ENCODE measurements at regions not wholly inside any gene's neighbourhood (a gene's known extent, or its start where the extent isn't known, plus 50 kb on each side); places are given as distances from the start of the nearest gene placed in this dataset.

GRCh38 chr1:70509996-70510876 lies 99.2 kb downstream of the CTH start:
- Histone ChIP-seq H3K36me3 (no peaks in the 10 kb centered on the region), H3K27ac (no peak overlapping the region), H3K4me3 (no peak overlapping the region), H3K9me3 (no peaks in the 10 kb centered on the region), H3K27me3 (no peaks in the 10 kb centered on the region), H3K4me1 (no peaks in the 10 kb centered on the region)
- peak; percentile 77 to 90 (median 82) for ATAC-seq
- no peak for DNase-seq
- intact Hi-C loops (cut with DNase I) = loop anchor here in 1 of 2 donors (10.0 kb wide), 1 partner anchor 375 kb away; no protein-coding TSS in a partner anchor
- TF ChIP-seq POLR2A (IDR thresholded peaks at IDR 0.05) = no peak
- peak; percentile 66 to 74 (median 68) for TF ChIP-seq CTCF (IDR thresholded peaks at IDR 0.05)
- WGBS (ENCODE audit: insufficient coverage, low coverage, low lambda C conversion rate, missing lambda C conversion rate) = 60% methylated on average over 9 of the region's 19 CpGs

- Histone ChIP-seq H3K27ac (no peak overlapping the region), H3K4me3 (no peak overlapping the region), H3K36me3 (no peaks in the 10 kb centered on the region), H3K9me3 (no peaks in the 10 kb centered on the region), H3K27me3 (no peaks in the 10 kb centered on the region), H3K4me1 (no peaks in the 10 kb centered on the region)
- intact Hi-C loops (cut with DNase I) = no loop called here
- ATAC-seq = no peak
- WGBS (ENCODE audit: insufficient coverage, low coverage, low lambda C conversion rate, missing lambda C conversion rate) = 56% methylated on average over 2 of the region's 2 CpGs
- TF ChIP-seq POLR2A (IDR thresholded peaks at IDR 0.05) (no peak), CTCF (IDR thresholded peaks at IDR 0.05) (no peak)
- no peak for DNase-seq
These were observed 106.4 kb downstream of the CTH start for GRCh38 chr1:70517444-70517843.

- Histone ChIP-seq H3K27me3 (no peaks in the 10 kb centered on the region), H3K27ac (no peak overlapping the region), H3K9me3 (no peaks in the 10 kb centered on the region), H3K4me3 (no peak overlapping the region), H3K36me3 (no peaks in the 10 kb centered on the region), H3K4me1 (no peaks in the 10 kb centered on the region)
- no peak for ATAC-seq
- TF ChIP-seq CTCF (IDR thresholded peaks at IDR 0.05) = no peak
- no peak for TF ChIP-seq POLR2A (IDR thresholded peaks at IDR 0.05)
- DNase-seq = no peak
- intact Hi-C loops (cut with DNase I) = no loop called here
- WGBS (ENCODE audit: insufficient coverage, low coverage, low lambda C conversion rate, missing lambda C conversion rate) = 78% methylated on average over 1 of the region's 1 CpG
These were observed 107.0 kb downstream of the CTH start for GRCh38 chr1:70518106-70518505.

GRCh38 chr1:70528590-70529333 lies 117.7 kb downstream of the CTH start:
- Histone ChIP-seq H3K9me3 (no peaks in the 10 kb centered on the region), H3K4me3 (no peak overlapping the region), H3K27me3 (no peaks in the 10 kb centered on the region), H3K36me3 (no peaks in the 10 kb centered on the region), H3K27ac (no peak overlapping the region), H3K4me1 (no peaks in the 10 kb centered on the region)
- WGBS (ENCODE audit: insufficient coverage, low coverage, low lambda C conversion rate, missing lambda C conversion rate) = 28% methylated on average over 12 of the region's 12 CpGs
- ATAC-seq (peak; percentile 80 to 86 (median 82)), DNase-seq (no peak)
- intact Hi-C loops (cut with DNase I) = no loop called here
- TF ChIP-seq POLR2A (IDR thresholded peaks at IDR 0.05) = no peak
- TF ChIP-seq CTCF (IDR thresholded peaks at IDR 0.05) = peak; percentile 31 to 60 (median 57)
